Left lung (tissue), 4 donors: ENCODE measurements at regions not wholly inside any gene's neighbourhood (a gene's known extent, or its start where the extent isn't known, plus 50 kb on each side); places are given as distances from the start of the nearest gene placed in this dataset.

Experiments
- ATAC-seq: fragments of 200-7000 bp; cut with Tn5 transposase; one replicate; pipeline ENCODE4 v1.9.1; 2020; ENCODE audit warnings: moderate library complexity
- DNase-seq, 4 donors: peaks; one replicate each; pipeline ENCODE4 v3.0.0-alpha.2; 2013 to 2020
- H3K27ac ChIP-seq, 2 donors: fragments of 200-600 bp; sonication (generic) in 1 of 2; one replicate each; pipeline versions ENCODE4 v1.5.0 to v1.8.0; 2020 to 2021
- H3K27me3 ChIP-seq, 2 donors: fragments of 200-600 bp; sonication (generic) in 1 of 2; one replicate each; pipeline versions ENCODE4 v1.5.0 to v1.8.0; 2020 to 2021
- H3K36me3 ChIP-seq, 2 donors: fragments of 200-600 bp; sonication (generic) in 1 of 2; one replicate each; pipeline versions ENCODE4 v1.5.0 to v1.8.0; 2020 to 2021
- H3K4me1 ChIP-seq, 2 donors: fragments of 200-600 bp; one replicate each; pipeline ENCODE4 v1.8.0; 2021
- H3K4me3 ChIP-seq, 2 donors: fragments of 200-600 bp; sonication (generic) in 1 of 2; one replicate each; pipeline versions ENCODE4 v1.5.0 to v1.8.0; 2020 to 2021; ENCODE audit warnings: mild to moderate bottlenecking in 1 of 2
- H3K9me3 ChIP-seq, 2 donors: fragments of 200-600 bp; sonication (generic) in 1 of 2; one replicate each; pipeline versions ENCODE4 v1.5.0 to v1.8.0; 2020 to 2021
- intact Hi-C, 2 donors: fragments of 100-400 bp; cut with DNase I; formaldehyde crosslinking; loops; one replicate each; pipeline versions ENCODE4 v1.11.2 to v1.14.2; 2022
- TF ChIP-seq, protein P1 (sequence below), 2 donors: fragments of 200-600 bp; sonication (generic) in 1 of 2; IDR thresholded peaks; one replicate each; pipeline versions ENCODE4 v1.5.0 to v1.8.0; 2021; ENCODE audit warnings: antibody characterized with exemption in 2 of 2
- donor health status: DM: no; HTN: yes; CAD: no.
- donor health status: DM: no; HTN: no; CAD: no.

DNA sequence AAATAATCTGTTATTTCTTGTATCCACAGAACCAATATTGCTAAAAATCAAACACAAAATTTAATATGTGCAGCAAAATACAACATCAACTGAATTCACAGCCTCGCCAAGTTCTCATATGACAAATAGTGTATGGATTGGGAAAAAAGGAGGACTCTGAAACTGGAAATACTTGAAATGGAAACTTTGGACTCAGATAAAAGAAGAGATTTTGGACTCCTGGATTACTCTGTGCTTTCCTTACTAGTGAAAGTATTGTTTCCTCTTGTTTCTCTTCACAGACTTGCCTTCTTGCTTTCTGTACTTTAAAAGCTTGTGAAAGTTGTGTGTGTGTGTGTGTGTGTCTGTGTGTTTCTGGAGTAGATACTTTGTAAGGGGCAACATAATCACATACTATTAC, 1596.3 kb downstream of the PCDH9 start:
- Histone ChIP-seq H3K9me3 (no peaks in the 10 kb centered on the region), H3K36me3 (no peaks in the 10 kb centered on the region), H3K27ac (no peak overlapping the region), H3K27me3 (no peaks in the 10 kb centered on the region), H3K4me3 (no peak overlapping the region), H3K4me1 (no peaks in the 10 kb centered on the region)
- intact Hi-C loops = no loop called here
- ATAC-seq (no peak), DNase-seq (no peak)
- TF ChIP-seq, protein P1, sequence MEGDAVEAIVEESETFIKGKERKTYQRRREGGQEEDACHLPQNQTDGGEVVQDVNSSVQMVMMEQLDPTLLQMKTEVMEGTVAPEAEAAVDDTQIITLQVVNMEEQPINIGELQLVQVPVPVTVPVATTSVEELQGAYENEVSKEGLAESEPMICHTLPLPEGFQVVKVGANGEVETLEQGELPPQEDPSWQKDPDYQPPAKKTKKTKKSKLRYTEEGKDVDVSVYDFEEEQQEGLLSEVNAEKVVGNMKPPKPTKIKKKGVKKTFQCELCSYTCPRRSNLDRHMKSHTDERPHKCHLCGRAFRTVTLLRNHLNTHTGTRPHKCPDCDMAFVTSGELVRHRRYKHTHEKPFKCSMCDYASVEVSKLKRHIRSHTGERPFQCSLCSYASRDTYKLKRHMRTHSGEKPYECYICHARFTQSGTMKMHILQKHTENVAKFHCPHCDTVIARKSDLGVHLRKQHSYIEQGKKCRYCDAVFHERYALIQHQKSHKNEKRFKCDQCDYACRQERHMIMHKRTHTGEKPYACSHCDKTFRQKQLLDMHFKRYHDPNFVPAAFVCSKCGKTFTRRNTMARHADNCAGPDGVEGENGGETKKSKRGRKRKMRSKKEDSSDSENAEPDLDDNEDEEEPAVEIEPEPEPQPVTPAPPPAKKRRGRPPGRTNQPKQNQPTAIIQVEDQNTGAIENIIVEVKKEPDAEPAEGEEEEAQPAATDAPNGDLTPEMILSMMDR (IDR thresholded peaks at IDR 0.05) = no peak

- intact Hi-C loops = no loop called here
Observed at GRCh38 chr13:65631078-65631477, 1599.1 kb downstream of the PCDH9 start.

GRCh38 chr13:65629926-65630325, 1600.2 kb downstream of the PCDH9 start:
- Histone ChIP-seq H3K27ac (no peak overlapping the region), H3K36me3 (no peaks in the 10 kb centered on the region), H3K27me3 (no peaks in the 10 kb centered on the region), H3K9me3 (no peaks in the 10 kb centered on the region), H3K4me3 (no peak overlapping the region), H3K4me1 (no peaks in the 10 kb centered on the region)
- ATAC-seq (no peak), DNase-seq (no peak)
- TF ChIP-seq, protein P1 (IDR thresholded peaks at IDR 0.05) = no peak
- intact Hi-C loops = no loop called here

More at GRCh38 chr13:65631078-65631477, 1599.1 kb downstream of the PCDH9 start:
- no peaks in the 10 kb centered on the region for H3K4me1 ChIP-seq
- no peak overlapping the region for H3K27ac ChIP-seq
- TF ChIP-seq, protein P1 (IDR thresholded peaks at IDR 0.05) = no peak
- DNase-seq (no peak), ATAC-seq (no peak)
- H3K27me3 ChIP-seq = no peaks in the 10 kb centered on the region
- no peaks in the 10 kb centered on the region for H3K9me3 ChIP-seq
- H3K4me3 ChIP-seq = no peak overlapping the region
- H3K36me3 ChIP-seq = no peaks in the 10 kb centered on the region

DNA sequence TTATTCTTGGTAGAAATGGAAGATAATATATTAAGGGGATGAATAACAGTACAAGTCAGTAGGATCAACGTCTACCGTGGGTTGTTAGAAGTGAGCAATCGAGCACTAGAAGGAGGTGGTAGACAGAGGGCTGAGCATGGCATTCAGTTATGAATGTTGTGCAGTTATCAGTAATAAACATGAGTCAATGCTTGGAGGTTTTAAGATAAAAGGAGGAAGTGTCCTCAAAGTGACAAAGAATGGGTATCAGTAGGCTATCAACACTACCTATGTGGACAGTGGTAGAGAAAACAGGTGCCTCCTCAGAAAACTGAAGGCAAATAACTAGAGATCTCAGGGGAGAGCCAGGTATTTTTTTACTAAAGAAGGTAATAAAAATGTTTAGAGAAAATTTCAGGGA, 1607.0 kb downstream of the PCDH9 start:
- ATAC-seq (no peak), DNase-seq (no peak)
- TF ChIP-seq, protein P1 (IDR thresholded peaks at IDR 0.05) = no peak
- H3K27me3 ChIP-seq = no peaks in the 10 kb centered on the region
- no peaks in the 10 kb centered on the region for H3K9me3 ChIP-seq
- H3K36me3 ChIP-seq = no peaks in the 10 kb centered on the region
- intact Hi-C loops = no loop called here
- no peak overlapping the region for H3K27ac ChIP-seq
- H3K4me3 ChIP-seq = no peak overlapping the region
- no peaks in the 10 kb centered on the region for H3K4me1 ChIP-seq

GRCh38 chr13:65615506-65615905, 1614.6 kb downstream of the PCDH9 start:
- Histone ChIP-seq H3K4me1 (no peaks in the 10 kb centered on the region), H3K9me3 (no peaks in the 10 kb centered on the region), H3K27me3 (no peaks in the 10 kb centered on the region), H3K27ac (no peak overlapping the region), H3K36me3 (no peaks in the 10 kb centered on the region), H3K4me3 (no peak overlapping the region)
- ATAC-seq (no peak), DNase-seq (no peak)
- TF ChIP-seq, protein P1 (IDR thresholded peaks at IDR 0.05) = no peak
- intact Hi-C loops = no loop called here
